Head of caudate nucleus (tissue), 42 donors: ENCODE measurements at regions not wholly inside any gene's neighbourhood (a gene's known extent, or its start where the extent isn't known, plus 50 kb on each side); places are given as distances from the start of the nearest gene placed in this dataset.

Source experiments
- DNase-seq, 42 donors: peaks; one replicate each; pipeline versions ENCODE4 v3.0.0 to v3.0.0-alpha.2; 2020 to 2021; ENCODE audit warnings: mixed read lengths in 7 of 42
- intact Hi-C: fragments of 100-400 bp; cut with DNase I; formaldehyde crosslinking; loops from one replicate; pipeline ENCODE4 v1.15.0; 2022

GRCh38 chr13:90951663-90952062 lies 395.8 kb upstream of the MIR17HG start:
- intact Hi-C loops, result no loop called here
- DNase-seq, result no peak

GRCh38 chr13:90952326-90952725 lies 395.2 kb upstream of the MIR17HG start:
- intact Hi-C loops, result no loop called here
- DNase-seq, result no peak

- intact Hi-C loops, result no loop called here
These were observed 392.8 kb upstream of the MIR17HG start for GRCh38 chr13:90954605-90955195.

DNA sequence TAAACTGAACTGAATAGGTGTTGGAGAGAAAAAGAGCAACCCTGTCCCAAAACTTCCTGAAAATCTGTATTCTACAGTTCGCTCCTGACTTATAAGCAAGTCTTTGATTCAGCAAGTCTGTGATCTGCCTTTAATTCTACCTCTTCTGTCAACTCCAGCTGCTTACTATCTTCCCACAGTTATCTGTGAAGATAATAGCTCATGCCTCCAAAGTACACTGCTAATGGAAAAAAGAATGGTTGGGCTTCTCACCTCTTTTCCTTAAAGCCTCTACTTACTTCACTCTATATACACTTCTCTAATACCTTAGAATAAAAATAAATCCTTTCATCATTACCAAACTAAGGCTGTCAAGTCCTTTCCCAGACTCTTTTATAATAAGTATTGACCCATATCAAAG lies 391.5 kb upstream of the MIR17HG start:
- DNase-seq, result no peak
- intact Hi-C loops, result no loop called here

More at GRCh38 chr13:90954605-90955195, 392.8 kb upstream of the MIR17HG start:
- DNase-seq, result peak in 2 of 42 donors; percentile 1 to 7

GRCh38 chr13:90958866-90959265 lies 388.6 kb upstream of the MIR17HG start:
- intact Hi-C loops, result no loop called here
- no peak for DNase-seq

DNA sequence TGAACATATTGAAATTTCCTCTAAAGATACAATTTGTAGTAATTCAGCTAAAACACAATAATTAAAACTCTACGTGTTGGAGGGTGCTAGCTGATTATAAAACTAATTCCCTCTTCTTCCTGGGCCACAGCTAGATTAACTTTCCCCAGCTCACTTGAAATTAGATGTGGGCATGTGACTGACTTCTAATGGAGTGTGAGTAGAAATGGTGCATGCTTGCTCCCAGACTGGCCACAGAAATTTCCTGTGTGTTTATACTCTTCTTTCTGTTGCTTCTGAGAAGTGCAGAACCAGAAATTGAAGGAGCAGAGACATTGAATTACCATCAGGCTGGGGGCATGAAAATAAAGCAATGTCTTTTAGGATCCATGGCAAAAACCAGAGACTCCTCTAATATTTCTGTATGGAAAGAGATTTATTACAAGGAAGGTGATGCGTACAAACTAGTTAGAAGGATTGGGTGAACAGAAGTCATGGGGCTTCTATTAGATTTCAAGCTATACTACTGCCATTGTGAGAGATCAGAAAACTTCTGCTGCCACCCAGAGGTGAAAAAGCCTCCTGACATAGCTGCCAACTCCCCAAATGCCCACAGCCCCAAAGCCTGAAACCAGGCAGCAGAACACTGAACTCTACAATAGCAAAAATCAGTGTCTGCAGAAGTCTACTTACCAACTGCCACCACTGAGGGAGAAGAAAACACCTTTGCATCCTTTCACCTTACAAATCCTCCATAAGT lies 379.2 kb upstream of the MIR17HG start:
- DNase-seq, result peak in 34 of 42 donors; percentile 1 to 64 (median 32)
- intact Hi-C loops, result no loop called here

GRCh38 chr13:90974249-90974975 lies 373.1 kb upstream of the MIR17HG start:
- DNase-seq, result no peak
- intact Hi-C loops, result no loop called here

- intact Hi-C loops, result no loop called here
- DNase-seq, result no peak
These were observed 368.4 kb upstream of the MIR17HG start for GRCh38 chr13:90979059-90979458.

DNA sequence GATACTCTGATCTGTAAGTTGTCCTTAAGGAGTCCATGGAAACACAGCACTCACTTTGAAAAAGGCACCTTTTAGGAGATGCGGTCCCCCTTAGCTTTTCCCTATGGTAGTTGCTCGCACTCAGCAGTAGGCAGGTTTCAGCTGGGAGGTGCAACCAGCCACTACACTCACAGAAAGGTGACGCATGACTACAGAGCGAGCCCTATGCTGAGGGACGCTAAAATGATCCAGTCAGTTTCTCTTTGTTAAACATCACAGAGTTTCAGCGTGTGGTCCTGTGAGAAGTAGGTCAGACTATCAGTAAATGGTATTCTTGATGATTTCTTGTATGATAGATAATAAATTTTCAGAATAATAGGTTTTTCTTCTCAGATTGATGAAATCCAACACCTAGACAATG lies 362.7 kb upstream of the MIR17HG start:
- intact Hi-C loops, result no loop called here
- no peak for DNase-seq

GRCh38 chr13:90995001-90995400 lies 352.5 kb upstream of the MIR17HG start:
- DNase-seq, result no peak
- intact Hi-C loops, result no loop called here

GRCh38 chr13:90995614-90996013 lies 351.9 kb upstream of the MIR17HG start:
- DNase-seq, result no peak
- intact Hi-C loops, result no loop called here

DNA sequence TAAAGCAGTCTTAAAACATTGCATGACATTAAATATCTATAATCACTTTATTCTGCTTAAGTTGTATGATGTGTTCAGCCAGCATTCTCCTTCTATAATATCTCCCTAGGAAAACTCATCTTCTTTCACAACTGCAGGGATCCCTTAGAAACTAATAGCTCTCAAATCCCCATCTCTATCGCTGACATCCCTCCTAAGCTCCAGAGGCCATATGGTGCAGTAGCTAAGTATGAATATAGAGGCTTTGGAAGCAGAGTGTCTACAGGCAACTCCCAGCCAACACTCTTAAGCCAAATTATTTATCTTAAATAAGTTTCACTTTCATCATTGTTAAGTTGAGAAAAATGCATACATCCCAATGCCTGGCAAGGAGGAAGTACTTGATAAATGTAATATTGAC lies 349.5 kb upstream of the MIR17HG start:
- intact Hi-C loops, result no loop called here

GRCh38 chr13:90999401-90999800 lies 348.1 kb upstream of the MIR17HG start:
- DNase-seq, result no peak
- intact Hi-C loops, result no loop called here

More for the DNA sequence above, 349.5 kb upstream of the MIR17HG start:
- DNase-seq, result no peak

GRCh38 chr13:91001371-91001770 lies 346.1 kb upstream of the MIR17HG start:
- DNase-seq, result no peak
- intact Hi-C loops, result no loop called here

DNA sequence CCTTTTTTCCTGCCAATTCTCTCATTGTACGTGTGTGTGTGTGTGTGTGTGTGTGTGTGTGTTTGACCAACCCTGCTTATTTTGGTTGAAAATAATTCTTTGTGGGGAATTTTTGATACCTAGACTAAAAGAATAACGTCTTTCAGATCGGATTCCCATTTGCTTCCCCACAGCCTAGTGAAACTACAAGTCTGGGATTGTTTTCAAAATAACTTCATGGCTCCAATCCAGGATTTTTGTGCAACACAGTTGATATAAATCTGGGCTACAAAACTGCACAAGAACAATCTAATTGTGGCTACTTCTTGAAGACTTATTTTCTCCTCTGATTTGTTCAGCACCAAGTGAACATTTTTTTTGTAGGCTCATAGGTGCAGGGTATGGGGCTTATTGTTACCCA lies 332.8 kb upstream of the MIR17HG start:
- DNase-seq, result no peak
- intact Hi-C loops, result no loop called here

- intact Hi-C loops, result no loop called here
- DNase-seq, result peak in 37 of 42 donors; percentile 5 to 75 (median 45)
These were observed 330.3 kb upstream of the MIR17HG start for GRCh38 chr13:91017031-91017668.

GRCh38 chr13:91017669-91018053 lies 329.8 kb upstream of the MIR17HG start:
- intact Hi-C loops, result no loop called here
- DNase-seq, result peak in 4 of 42 donors; percentile 12 to 38 (median 14)

DNA sequence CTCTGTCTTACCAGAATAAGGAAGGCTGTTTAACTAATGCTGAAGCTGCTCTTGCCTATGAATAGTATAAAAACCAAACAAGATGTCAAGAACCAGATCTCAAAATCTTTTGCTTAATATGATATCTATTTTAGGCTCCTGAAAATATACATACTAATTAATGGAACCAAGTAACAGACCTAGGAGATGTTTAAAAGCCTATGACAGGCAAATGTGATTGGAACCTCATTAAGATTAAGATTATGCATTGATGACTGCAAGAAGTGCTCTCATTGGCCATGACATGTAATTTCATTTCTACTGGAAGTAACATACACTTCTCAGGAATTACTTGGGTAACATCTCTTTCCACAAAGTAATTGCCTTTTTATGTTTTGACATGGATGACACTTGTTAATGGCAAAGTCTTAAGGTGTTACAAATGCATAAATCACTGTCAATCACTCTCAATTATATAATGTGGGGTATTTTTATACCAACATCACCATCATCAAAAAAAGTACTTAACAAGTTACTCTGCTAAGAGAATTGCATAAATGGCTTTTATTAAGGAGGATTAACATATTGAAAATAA lies 326.9 kb upstream of the MIR17HG start:
- intact Hi-C loops, result no loop called here
- DNase-seq, result no peak

GRCh38 chr13:91024157-91024792 lies 323.2 kb upstream of the MIR17HG start:
- intact Hi-C loops, result no loop called here
- no peak for DNase-seq
